Keratinocyte (primary cell): ENCODE measurements at regions not wholly inside any gene's neighbourhood (a gene's known extent, or its start where the extent isn't known, plus 50 kb on each side); places are given as distances from the start of the nearest gene placed in this dataset.

Experiments
- DNase-seq: peaks from one replicate; pipeline ENCODE4 v3.0.0-alpha.2; 2011; ENCODE audit warnings: low read depth, missing footprints, low spot score
- FAIRE-seq: peaks from 2 replicates; lab custom pipeline; 2011; peaks lifted over from hg19 to GRCh38; lab: Jason Lieb, UNC
- H2AFZ ChIP-seq: 2 replicates; pipeline ENCODE4 v1.6.0; 2012; ENCODE audit warnings: low read length, control low read depth, inconsistent platforms; ENCODE audit not compliant: control insufficient read depth
- H3K27ac ChIP-seq: 2 replicates; pipeline ENCODE4 v1.5.1; 2011; ENCODE audit warnings: low read length; ENCODE audit not compliant: control insufficient read depth, insufficient read depth
- H3K27me3 ChIP-seq: 3 replicates; pipeline ENCODE4 v1.6.0; 2011; ENCODE audit warnings: low read length; ENCODE audit not compliant: control insufficient read depth, insufficient read depth; ENCODE audit errors: extremely low read depth
- H3K36me3 ChIP-seq, 2 experiments: 2 replicates in 1 of 2; 3 replicates in 1 of 2; pipeline ENCODE4 v1.5.1; 2011; ENCODE audit warnings: low read length in 2 of 2, mild to moderate bottlenecking in 1 of 2; ENCODE audit not compliant: control insufficient read depth in 2 of 2, insufficient read depth in 2 of 2; ENCODE audit errors: extremely low read depth in 1 of 2
- H3K4me1 ChIP-seq: 3 replicates; pipeline ENCODE4 v1.5.1; 2011; ENCODE audit warnings: low read length; ENCODE audit not compliant: control insufficient read depth, insufficient read depth; ENCODE audit errors: extremely low read depth
- H3K4me2 ChIP-seq: 3 replicates; pipeline ENCODE4 v1.6.0; 2011; ENCODE audit warnings: low read depth, low read length; ENCODE audit not compliant: control insufficient read depth, insufficient read depth; ENCODE audit errors: extremely low read depth
- H3K4me3 ChIP-seq, 3 experiments: fragments of 200-600 bp in 1 of 3; sonication (generic) in 1 of 3; 2 replicates in 2 of 3; 3 replicates in 1 of 3; pipeline ENCODE4 v1.5.1; 2011 to 2016; ENCODE audit warnings: low read length in 3 of 3, mild to moderate bottlenecking in 3 of 3, control low read depth in 2 of 3, inconsistent platforms in 1 of 3, low read depth in 1 of 3, mixed read lengths in 1 of 3, mixed run types in 1 of 3, moderate library complexity in 1 of 3; ENCODE audit not compliant: control insufficient read depth in 2 of 3, insufficient read depth in 2 of 3; ENCODE audit errors: extremely low read depth in 1 of 3
- H3K79me2 ChIP-seq: 2 replicates; pipeline ENCODE4 v1.6.0; 2012; ENCODE audit warnings: low read length; ENCODE audit not compliant: control insufficient read depth, insufficient read depth
- H3K9ac ChIP-seq: 3 replicates; pipeline ENCODE4 v1.6.0; 2011; ENCODE audit warnings: low read length; ENCODE audit not compliant: control insufficient read depth, insufficient read depth; ENCODE audit errors: extremely low read depth
- H3K9me1 ChIP-seq: 3 replicates; pipeline ENCODE4 v1.6.0; 2011; ENCODE audit warnings: low read length; ENCODE audit not compliant: control insufficient read depth, insufficient read depth; ENCODE audit errors: extremely low read depth
- H3K9me3 ChIP-seq: 2 replicates; pipeline ENCODE4 v1.5.1; 2012; ENCODE audit warnings: low read depth, low read length; ENCODE audit not compliant: control insufficient read depth
- H4K20me1 ChIP-seq: 3 replicates; pipeline ENCODE4 v1.6.0; 2011; ENCODE audit warnings: low read length; ENCODE audit not compliant: control insufficient read depth, insufficient read depth; ENCODE audit errors: extremely low read depth
- EZH2 ChIP-seq: IDR thresholded peaks from one replicate; pipeline ENCODE4 v1.6.1; 2012; ENCODE audit warnings: inconsistent platforms, mild to moderate bottlenecking, low read length, moderate library complexity
- dilution Hi-C: fragments of 300-500 bp; cut with MboI; formaldehyde crosslinking; loops from one replicate; pipeline ENCODE4 v1.7.0; 2020; ENCODE audit warnings: low sequenced_read_pairs; ENCODE audit not compliant: extremely low pct_ligation_motif_present
- TF ChIP-seq, protein P1 (sequence below), 3 experiments: IDR thresholded peaks in 1 of 3; conservative IDR thresholded peaks in 1 of 3; optimal IDR thresholded peaks in 1 of 3; 2 replicates in 2 of 3; 3 replicates in 1 of 3; pipeline versions ENCODE3 to v1.5.1; 2011; ENCODE audit warnings: low read length in 3 of 3, mild to moderate bottlenecking in 3 of 3, moderate library complexity in 2 of 3, control low read depth in 1 of 3, inconsistent platforms in 1 of 3; ENCODE audit not compliant: insufficient read depth in 2 of 3; ENCODE audit errors: extremely low read depth in 1 of 3

DNA sequence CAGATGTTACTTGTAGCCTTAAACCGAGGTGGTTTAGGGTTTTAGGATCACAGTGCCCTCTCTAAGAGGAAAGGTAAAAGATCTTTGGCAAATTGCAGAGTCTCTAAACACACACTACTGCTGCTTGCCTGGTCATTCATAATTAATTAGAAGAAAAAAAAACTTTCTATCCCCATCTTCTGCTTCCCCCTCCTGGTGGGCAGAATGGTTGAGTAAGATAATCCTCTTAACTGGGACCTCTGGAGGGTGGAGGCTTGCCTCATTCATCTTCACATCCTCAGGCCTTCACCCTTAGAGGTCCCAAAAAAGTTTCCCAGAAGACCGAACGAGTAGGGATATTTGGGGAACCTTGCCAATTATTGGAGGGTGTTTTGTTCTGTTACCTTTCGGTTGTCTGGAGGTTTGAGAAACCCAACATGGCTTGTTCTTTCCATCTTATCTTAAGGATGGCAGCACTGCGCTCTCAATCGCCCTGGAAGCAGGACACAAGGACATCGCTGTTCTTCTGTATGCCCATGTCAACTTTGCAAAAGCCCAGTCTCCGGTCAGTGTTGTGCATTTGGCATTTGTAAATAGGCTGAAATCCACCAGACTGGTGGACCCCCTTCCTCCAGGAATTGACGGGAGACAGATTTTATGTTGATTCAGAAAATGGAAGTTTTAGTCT, 97.3 kb upstream of the DMRT1 start:
- no peak for FAIRE-seq
- Histone ChIP-seq H2AFZ (no peak overlapping the region), H3K9ac (no peak overlapping the region), H3K4me3 (no peak overlapping the region), H3K27me3 (no peaks in the 10 kb centered on the region), H3K36me3 (peaks cover 47 to 62% of the 10 kb centered on the region in 2 experiments), H3K9me3 (no peaks in the 10 kb centered on the region), H3K4me2 (no peak overlapping the region), H3K4me1 (peaks cover 26% of the 10 kb centered on the region), H3K79me2 (no peaks in the 10 kb centered on the region), H4K20me1 (no peaks in the 10 kb centered on the region), H3K27ac (no peak overlapping the region), H3K9me1 (no peaks in the 10 kb centered on the region)
- no peak for TF ChIP-seq EZH2
- TF ChIP-seq, protein P1, sequence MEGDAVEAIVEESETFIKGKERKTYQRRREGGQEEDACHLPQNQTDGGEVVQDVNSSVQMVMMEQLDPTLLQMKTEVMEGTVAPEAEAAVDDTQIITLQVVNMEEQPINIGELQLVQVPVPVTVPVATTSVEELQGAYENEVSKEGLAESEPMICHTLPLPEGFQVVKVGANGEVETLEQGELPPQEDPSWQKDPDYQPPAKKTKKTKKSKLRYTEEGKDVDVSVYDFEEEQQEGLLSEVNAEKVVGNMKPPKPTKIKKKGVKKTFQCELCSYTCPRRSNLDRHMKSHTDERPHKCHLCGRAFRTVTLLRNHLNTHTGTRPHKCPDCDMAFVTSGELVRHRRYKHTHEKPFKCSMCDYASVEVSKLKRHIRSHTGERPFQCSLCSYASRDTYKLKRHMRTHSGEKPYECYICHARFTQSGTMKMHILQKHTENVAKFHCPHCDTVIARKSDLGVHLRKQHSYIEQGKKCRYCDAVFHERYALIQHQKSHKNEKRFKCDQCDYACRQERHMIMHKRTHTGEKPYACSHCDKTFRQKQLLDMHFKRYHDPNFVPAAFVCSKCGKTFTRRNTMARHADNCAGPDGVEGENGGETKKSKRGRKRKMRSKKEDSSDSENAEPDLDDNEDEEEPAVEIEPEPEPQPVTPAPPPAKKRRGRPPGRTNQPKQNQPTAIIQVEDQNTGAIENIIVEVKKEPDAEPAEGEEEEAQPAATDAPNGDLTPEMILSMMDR (optimal IDR thresholded peaks at IDR 0.05 in 1 of 3, IDR thresholded peaks at IDR 0.05 in 1 of 3, conservative IDR thresholded peaks at IDR 0.05 in 1 of 3; ENCODE audit: extremely low read depth in 1 of 3, insufficient read depth in 2 of 3, low read length in 3 of 3): no peak
- DNase-seq: no peak
- dilution Hi-C loops: no loop called here

DNA sequence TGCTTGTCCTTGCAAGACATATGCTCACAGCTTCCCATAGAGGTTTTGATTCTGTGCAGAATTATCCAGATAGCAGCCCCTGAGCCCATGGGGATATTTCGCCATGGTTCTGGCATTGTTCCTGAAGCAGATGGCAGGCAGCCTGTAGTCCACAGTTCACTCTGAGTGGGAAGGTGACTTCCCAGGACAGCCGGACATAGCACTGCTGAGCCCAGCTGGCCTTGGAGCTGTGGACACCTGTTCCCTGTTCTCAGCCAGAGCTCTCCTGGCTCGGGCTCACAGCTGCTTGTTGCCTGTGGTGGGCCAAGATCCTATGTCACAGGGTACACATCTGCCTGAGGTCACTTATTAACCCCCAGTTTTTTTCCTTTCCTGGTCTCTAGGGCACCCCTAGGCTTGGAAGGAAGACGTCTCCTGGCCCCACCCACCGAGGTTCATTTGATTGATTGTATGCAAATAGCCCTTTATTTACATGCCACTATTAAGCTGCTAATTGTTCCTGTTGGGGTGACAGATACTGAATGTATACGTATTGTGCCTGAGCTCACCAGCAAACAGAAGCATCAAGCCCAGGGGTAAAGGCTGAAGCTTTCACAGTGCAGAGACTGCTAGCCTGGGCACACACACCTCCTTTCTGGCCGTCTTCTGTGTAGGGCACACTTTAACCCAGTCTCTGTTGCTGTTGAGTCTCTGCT, 96.6 kb upstream of the DMRT1 start:
- Histone ChIP-seq H3K27ac (no peak overlapping the region), H3K4me1 (peaks cover 32% of the 10 kb centered on the region), H3K79me2 (no peaks in the 10 kb centered on the region), H3K9ac (no peak overlapping the region), H4K20me1 (no peaks in the 10 kb centered on the region), H2AFZ (no peak overlapping the region), H3K4me3 (no peak overlapping the region), H3K4me2 (no peak overlapping the region), H3K36me3 (peaks cover 43 to 63% of the 10 kb centered on the region in 2 experiments), H3K9me3 (no peaks in the 10 kb centered on the region), H3K27me3 (no peaks in the 10 kb centered on the region), H3K9me1 (no peaks in the 10 kb centered on the region)
- DNase-seq (no peak), FAIRE-seq (no peak)
- TF ChIP-seq EZH2: no peak
- TF ChIP-seq, protein P1 (optimal IDR thresholded peaks at IDR 0.05 in 1 of 3, IDR thresholded peaks at IDR 0.05 in 1 of 3, conservative IDR thresholded peaks at IDR 0.05 in 1 of 3; ENCODE audit: extremely low read depth in 1 of 3, insufficient read depth in 2 of 3, low read length in 3 of 3): no peak
- dilution Hi-C loops: no loop called here
